Right ventricle myocardium superior (tissue), 1 donor: ENCODE measurements at regions not wholly inside any gene's neighbourhood (a gene's known extent, or its start where the extent isn't known, plus 50 kb on each side); places are given as distances from the start of the nearest gene placed in this dataset.

ENCODE experiments used
- ATAC-seq: fragments of 200-7000 bp; cut with Tn5 transposase; one replicate; pipeline ENCODE4 v1.9.1; 2020; ENCODE audit warnings: mild to moderate bottlenecking; ENCODE audit not compliant: poor library complexity
- DNase-seq: peaks from one replicate; pipeline ENCODE4 v3.0.0-alpha.2; 2020
- intact Hi-C: fragments of 100-400 bp; cut with DNase I; formaldehyde crosslinking; loops from one replicate; pipeline ENCODE4 v1.11.2; 2022
- donor health status: DM: no; HTN: yes; CAD: no; lungs with severe emphysema.

DNA sequence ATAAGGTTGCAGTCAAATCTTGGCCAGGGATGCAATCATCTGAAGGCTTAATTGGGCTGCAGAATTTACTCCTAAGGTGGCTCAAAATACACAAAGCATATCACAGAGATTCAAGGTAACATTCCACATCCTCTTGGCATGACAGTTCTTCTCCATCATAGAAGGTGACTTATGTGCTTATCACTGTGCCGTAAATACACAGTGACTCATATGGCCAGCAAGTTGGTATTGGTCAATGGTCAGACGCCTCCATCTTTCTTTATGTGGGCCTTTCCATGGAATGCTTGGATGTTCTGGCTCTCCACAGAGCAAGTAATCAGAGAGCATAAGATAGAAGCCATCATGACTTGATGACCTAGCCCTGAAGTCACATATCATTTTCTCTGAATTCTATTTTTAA, 168.8 kb upstream of the ST8SIA2 start:
- ATAC-seq (no peak), DNase-seq (no peak)
- intact Hi-C loops: loop anchor here (5.0 to 10.0 kb wide), 2 partner anchors 128 to 920 kb away; no protein-coding TSS in a partner anchor

- intact Hi-C loops: loop anchor here (5.0 to 10.0 kb wide), 2 partner anchors 129 to 921 kb away; no protein-coding TSS in a partner anchor
- ATAC-seq: peak; percentile 87
Observed at GRCh38 chr15:92226020-92226612, 167.6 kb upstream of the ST8SIA2 start.

GRCh38 chr15:92228830-92229229, 164.9 kb upstream of the ST8SIA2 start:
- intact Hi-C loops: loop anchor here (5.0 to 10.0 kb wide), 2 partner anchors 132 to 924 kb away; no protein-coding TSS in a partner anchor
- DNase-seq (no peak), ATAC-seq (no peak)

More at GRCh38 chr15:92226020-92226612, 167.6 kb upstream of the ST8SIA2 start:
- DNase-seq: no peak

GRCh38 chr15:92231461-92231860, 162.2 kb upstream of the ST8SIA2 start:
- no peak for ATAC-seq
- DNase-seq: no peak
- intact Hi-C loops: no loop called here

DNA sequence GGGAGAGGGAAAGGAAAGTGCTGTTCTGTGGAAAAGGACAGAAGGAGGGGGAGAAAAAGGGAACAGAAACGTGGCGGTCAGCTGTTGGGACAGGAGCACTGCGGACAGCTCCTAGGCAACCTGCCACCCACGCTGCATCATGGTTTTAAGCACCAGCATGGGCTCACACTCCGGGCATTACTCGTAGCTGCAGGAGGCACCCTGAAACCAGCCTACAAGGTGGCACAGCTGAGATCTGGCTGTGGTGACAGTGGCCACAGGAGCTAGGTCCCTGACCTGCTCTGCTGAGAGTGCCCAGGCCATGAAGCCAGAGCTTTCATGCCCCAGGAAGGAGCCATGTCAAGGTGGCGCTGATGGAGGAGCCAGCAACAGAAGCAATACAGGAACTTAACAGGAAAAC, 161.4 kb upstream of the ST8SIA2 start:
- intact Hi-C loops: no loop called here
- ATAC-seq: no peak
- peak; percentile 24 for DNase-seq

GRCh38 chr15:92232876-92233275, 160.8 kb upstream of the ST8SIA2 start:
- intact Hi-C loops: no loop called here
- ATAC-seq (no peak), DNase-seq (no peak)

GRCh38 chr15:92243227-92243626, 150.5 kb upstream of the ST8SIA2 start:
- no peak for ATAC-seq

GRCh38 chr15:92244703-92245102, 149.0 kb upstream of the ST8SIA2 start:
- intact Hi-C loops: no loop called here
- ATAC-seq (no peak), DNase-seq (no peak)

More at GRCh38 chr15:92243227-92243626, 150.5 kb upstream of the ST8SIA2 start:
- intact Hi-C loops: no loop called here
- no peak for DNase-seq

DNA sequence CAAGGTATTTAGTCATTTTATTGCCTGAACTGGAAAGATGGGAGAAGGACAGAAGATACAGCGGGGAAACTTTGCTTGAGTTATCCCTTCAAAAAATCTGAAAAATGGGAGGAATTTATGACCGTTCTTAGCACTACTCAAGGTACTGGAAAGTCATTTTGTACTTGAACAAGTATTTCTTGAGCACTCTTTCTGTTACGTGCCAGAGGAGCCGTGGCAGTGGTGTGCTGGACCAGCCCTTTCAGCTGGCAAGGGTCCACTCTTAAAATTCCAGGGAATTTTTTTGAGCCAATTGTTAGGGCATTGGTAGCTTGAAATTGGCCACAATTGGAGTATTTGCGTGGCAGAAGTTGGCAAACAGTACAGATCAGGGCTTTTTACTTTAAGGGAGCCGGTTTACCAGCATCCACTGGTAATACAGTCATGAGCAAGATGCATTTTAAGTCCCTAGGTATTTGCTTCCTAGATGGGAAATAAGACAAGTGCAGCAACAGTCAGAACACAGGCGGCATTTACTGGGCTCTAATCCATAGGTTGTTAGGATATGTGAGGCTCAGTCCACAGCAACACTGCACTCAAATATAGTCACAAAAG, 145.9 kb upstream of the ST8SIA2 start:
- intact Hi-C loops: no loop called here
- ATAC-seq: no peak
- DNase-seq: no peak

DNA sequence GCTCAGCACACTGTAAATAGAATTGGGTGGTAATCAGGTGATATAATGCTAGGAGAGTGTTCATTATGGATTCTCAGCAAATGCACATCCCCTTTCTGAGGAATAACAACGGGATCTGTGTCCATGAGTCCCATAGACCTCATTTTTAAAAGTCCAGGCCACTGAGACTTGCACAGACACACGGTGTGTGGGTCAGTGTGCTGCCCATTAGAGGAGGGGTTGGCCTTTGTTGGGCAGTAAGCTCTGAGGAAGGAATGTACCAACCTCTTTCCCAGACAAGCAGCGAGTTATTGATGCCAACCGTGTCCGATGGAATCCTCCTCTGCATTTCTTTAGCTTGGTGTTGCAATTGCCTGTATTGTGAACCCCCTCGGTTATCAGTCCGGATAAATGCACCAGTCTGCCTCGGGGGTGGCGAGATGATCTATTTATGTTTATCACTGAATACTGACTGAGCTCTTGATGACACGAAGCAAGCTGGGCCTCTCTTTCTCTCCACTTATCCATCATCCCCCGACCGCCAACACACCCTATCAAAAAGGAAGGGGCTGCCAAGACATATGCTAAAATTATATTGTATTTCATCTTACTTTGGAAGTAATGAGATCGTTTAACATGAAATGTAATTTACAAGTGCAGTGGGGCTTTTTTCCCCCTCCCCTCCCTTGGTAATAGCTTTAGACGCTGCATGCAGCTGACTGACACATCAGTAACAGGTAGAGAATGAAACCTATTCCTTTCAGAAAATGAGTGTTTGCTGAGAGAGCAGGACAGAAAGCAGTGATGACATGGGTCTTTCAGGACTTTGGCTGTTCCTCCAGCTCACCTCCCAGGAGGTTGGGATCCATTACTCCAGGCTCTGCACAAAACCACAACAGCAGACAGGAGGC, 126.6 kb upstream of the ST8SIA2 start:
- DNase-seq (no peak), ATAC-seq (no peak)
- intact Hi-C loops: no loop called here

DNA sequence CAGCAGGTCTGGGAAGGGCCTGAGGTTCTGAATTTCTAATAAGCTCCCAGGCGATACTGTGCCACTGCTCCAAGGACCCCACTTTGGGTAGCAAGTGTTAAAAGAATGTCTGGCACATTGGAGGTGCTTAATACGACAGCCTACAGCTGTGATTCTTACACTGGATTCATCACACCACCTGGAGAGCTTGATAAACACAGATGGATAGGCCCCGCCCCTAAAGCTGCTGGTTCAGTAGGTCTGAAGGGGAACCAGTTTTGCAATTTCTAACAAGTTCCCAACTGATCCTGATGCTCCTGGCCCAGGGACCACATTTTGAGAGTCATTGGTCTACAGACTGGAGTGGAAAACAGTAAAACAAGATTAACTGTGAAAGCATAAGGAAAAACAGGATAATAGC, 124.8 kb upstream of the ST8SIA2 start:
- ATAC-seq (no peak), DNase-seq (no peak)
- intact Hi-C loops: no loop called here

DNA sequence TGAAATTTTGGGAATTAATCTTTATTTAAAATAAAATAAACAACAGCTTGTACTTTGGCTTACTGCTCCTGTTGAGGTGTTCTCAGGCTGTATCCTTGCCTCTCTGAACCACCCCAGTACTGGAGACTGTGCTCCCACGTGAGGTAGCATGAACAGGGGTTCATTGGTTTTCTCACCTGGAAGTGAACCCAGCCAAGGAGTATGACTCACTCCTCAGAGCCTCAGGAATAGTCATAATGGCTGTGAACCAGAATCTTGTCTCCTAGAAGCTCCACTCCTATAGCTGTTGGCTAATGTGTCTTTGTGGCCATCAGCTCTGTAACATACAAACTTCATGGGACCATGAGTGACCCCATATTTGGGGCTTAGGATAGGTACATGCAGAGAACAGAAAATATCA, 122.5 kb upstream of the ST8SIA2 start:
- ATAC-seq: no peak
- intact Hi-C loops: no loop called here

GRCh38 chr15:92272106-92272505, 121.6 kb upstream of the ST8SIA2 start:
- ATAC-seq (no peak), DNase-seq (no peak)
- intact Hi-C loops: no loop called here

More for the DNA sequence above, 122.5 kb upstream of the ST8SIA2 start:
- DNase-seq: no peak

GRCh38 chr15:92273286-92273685, 120.4 kb upstream of the ST8SIA2 start:
- DNase-seq: no peak
- intact Hi-C loops: no loop called here
- no peak for ATAC-seq

- intact Hi-C loops: no loop called here
- ATAC-seq (no peak), DNase-seq (no peak)
Observed at GRCh38 chr15:92273723-92274122, 120.0 kb upstream of the ST8SIA2 start.

GRCh38 chr15:92277776-92278175, 115.9 kb upstream of the ST8SIA2 start:
- intact Hi-C loops: loop anchor here (5.0 kb wide), 1 partner anchor 105 kb away; no protein-coding TSS in a partner anchor
- no peak for DNase-seq
- peak; percentile 84 for ATAC-seq

DNA sequence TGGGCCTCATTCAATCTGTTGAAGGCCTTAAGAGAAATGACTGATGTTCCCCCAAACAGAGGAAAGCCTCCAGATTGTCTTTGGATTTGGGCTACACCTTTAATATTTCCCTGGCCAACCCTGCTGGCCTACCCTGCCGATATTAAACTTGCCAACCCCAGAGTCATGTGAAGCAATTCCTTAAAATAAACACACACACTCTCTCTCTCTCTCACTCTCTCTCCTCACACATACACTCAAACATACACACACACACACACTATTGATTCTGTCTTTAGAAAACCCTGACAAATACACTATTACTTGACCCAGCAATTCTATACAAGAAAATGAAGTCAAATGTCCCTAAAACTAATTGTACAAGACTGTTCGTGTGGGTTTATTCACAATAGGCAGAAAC, 109.9 kb upstream of the ST8SIA2 start:
- intact Hi-C loops: no loop called here
- DNase-seq: no peak

DNA sequence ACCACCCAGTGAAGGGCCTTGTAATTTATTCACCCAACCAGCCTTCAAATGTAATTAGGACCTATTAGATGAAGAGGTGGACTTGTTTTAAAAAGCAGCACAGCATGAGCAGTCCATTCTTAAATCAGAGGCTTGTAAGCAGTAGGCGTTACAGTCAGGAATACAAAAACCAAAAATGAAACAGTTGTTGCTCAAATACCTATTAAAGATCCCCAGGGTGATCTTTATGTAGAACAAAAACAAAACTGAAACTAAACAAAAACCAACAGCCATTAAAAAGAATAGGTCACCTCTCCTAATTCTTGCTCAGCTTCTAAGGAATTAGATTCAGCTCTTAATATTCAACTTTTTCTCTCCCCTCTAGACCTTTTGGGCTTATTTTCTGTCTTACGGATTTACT, 104.9 kb upstream of the ST8SIA2 start:
- no peak for ATAC-seq
- intact Hi-C loops: no loop called here
- DNase-seq: no peak

More for the DNA sequence above, 109.9 kb upstream of the ST8SIA2 start:
- ATAC-seq: peak; percentile 96

- DNase-seq (no peak), ATAC-seq (no peak)
- intact Hi-C loops: no loop called here
Observed at GRCh38 chr15:92289733-92290132, 103.9 kb upstream of the ST8SIA2 start.
